ENCODE measurements at regions not wholly inside any gene's neighbourhood (a gene's known extent, or its start where the extent isn't known, plus 50 kb on each side); places are given as distances from the start of the nearest gene placed in this dataset.

GRCh38 chr1:244778344-244778743, 57.1 kb upstream of the COX20 start:
- Histone ChIP-seq H3K27me3 (ENCODE audit: low read length) (no peaks in the 10 kb centered on the region), H2AFZ (ENCODE audit: low read length) (0 out of 2 replicates have a peak overlapping the region, but pooled peaks have one; percentile 1), H3K4me1 (ENCODE audit: insufficient read depth, low read length) (peaks cover 11% of the 10 kb centered on the region), H3K9me3 (ENCODE audit: low read length) (peaks cover 4% of the 10 kb centered on the region; the same call in 1 of the 2 replicates), H3K9me2 (replicated peaks; ENCODE audit: low read length) (no peaks in the 10 kb centered on the region), H3K9ac (ENCODE audit: low read length) (no peak overlapping the region), H4K20me1 (ENCODE audit: low read length) (no peaks in the 10 kb centered on the region), H3K36me3 (ENCODE audit: low read depth, low read length) (no peaks in the 10 kb centered on the region), H3K79me2 (ENCODE audit: low read length) (no peaks in the 10 kb centered on the region), H3K4me2 (ENCODE audit: low read length) (peak overlapping the region; percentile 4; the same call in 1 of the 2 replicates), H3F3A (ENCODE audit: low read length, unreplicated experiment) (no peaks in the 10 kb centered on the region), H3K27ac (ENCODE audit: low read length) (peak overlapping the region; percentile 3; the same call in 1 of the 2 replicates), H3K4me3 (ENCODE audit: low read length) (no peak overlapping the region)
- ChIA-PET CTCF (no interaction called here), POLR2A (ENCODE audit: unreplicated experiment) (no interaction called here)
- BruUV-seq (replicated peaks) = no TSS peak
- intact Hi-C loops (cut with micrococcal nuclease) = loop anchor here (1.0 kb wide), 1 partner anchor 126 kb away; no protein-coding TSS in a partner anchor
- TF ChIP-seq EZH2phosphoT487 (IDR thresholded peaks at IDR 0.05; ENCODE audit: borderline replicate concordance, low read length) (no peak), EZH2 (IDR thresholded peaks at IDR 0.05; ENCODE audit: low read length, unreplicated experiment) (no peak), CTCF (conservative IDR thresholded peaks at IDR 0.05; ENCODE audit: low read depth, low read length) (no peak)
- DNase-seq = peak; percentile 95
- peak; percentile 100 for ATAC-seq

DNA sequence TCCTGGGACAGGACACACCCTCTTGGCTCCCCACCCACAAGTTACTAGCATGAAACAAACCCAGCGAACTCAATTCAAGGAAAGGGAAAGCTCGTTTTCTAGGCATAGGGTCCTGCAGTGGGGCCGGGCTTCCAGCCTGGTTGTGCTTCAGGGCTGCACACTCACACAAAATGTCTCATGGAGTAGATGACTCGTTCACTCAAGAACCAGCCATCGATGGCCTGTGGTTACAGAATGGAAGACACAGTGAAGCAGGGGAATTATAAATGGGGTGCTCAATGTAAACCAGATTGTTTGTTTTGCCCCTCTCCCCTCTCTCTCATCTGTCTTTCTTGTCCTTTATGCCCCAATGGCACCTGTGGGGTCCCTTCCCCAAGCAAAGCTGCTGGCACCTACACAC, 56.0 kb upstream of the COX20 start:
- no peaks in the 10 kb centered on the region for H3K36me3 ChIP-seq (ENCODE audit: low read depth, low read length)
- ChIA-PET CTCF (no interaction called here), POLR2A (ENCODE audit: unreplicated experiment) (no interaction called here)
- BruUV-seq (replicated peaks) = no TSS peak
- peaks cover 11% of the 10 kb centered on the region for H3K4me1 ChIP-seq (ENCODE audit: insufficient read depth, low read length)
- intact Hi-C loops (cut with micrococcal nuclease) = no loop called here
- H3K4me2 ChIP-seq (ENCODE audit: low read length) = no peak overlapping the region
- no peaks in the 10 kb centered on the region for H4K20me1 ChIP-seq (ENCODE audit: low read length)
- TF ChIP-seq CTCF (conservative IDR thresholded peaks at IDR 0.05; ENCODE audit: low read depth, low read length) (no peak), EZH2 (IDR thresholded peaks at IDR 0.05; ENCODE audit: low read length, unreplicated experiment) (no peak), EZH2phosphoT487 (IDR thresholded peaks at IDR 0.05; ENCODE audit: borderline replicate concordance, low read length) (no peak)
- DNase-seq = peak; percentile 18
- H3K79me2 ChIP-seq (ENCODE audit: low read length) = no peaks in the 10 kb centered on the region
- H3F3A ChIP-seq (ENCODE audit: low read length, unreplicated experiment) = no peaks in the 10 kb centered on the region
- peaks cover 4% of the 10 kb centered on the region; the same call in 1 of the 2 replicates for H3K9me3 ChIP-seq (ENCODE audit: low read length)
- H3K9ac ChIP-seq (ENCODE audit: low read length) = no peak overlapping the region
- no peaks in the 10 kb centered on the region for H3K27me3 ChIP-seq (ENCODE audit: low read length)
- no peak for ATAC-seq
- no peak overlapping the region for H3K4me3 ChIP-seq (ENCODE audit: low read length)
- H2AFZ ChIP-seq (ENCODE audit: low read length) = 0 out of 2 replicates have a peak overlapping the region, but pooled peaks have one; percentile 1
- H3K9me2 ChIP-seq (replicated peaks; ENCODE audit: low read length) = no peaks in the 10 kb centered on the region
- no peak overlapping the region for H3K27ac ChIP-seq (ENCODE audit: low read length)

- intact Hi-C loops (cut with micrococcal nuclease) = no loop called here
Measured at GRCh38 chr1:244780311-244780710, 55.1 kb upstream of the COX20 start.

More at GRCh38 chr1:244780311-244780710, 55.1 kb upstream of the COX20 start:
- H3K9ac ChIP-seq (ENCODE audit: low read length) = no peak overlapping the region
- no peaks in the 10 kb centered on the region for H3K36me3 ChIP-seq (ENCODE audit: low read depth, low read length)
- peaks cover 11% of the 10 kb centered on the region for H3K4me1 ChIP-seq (ENCODE audit: insufficient read depth, low read length)
- no peak overlapping the region for H3K27ac ChIP-seq (ENCODE audit: low read length)
- no peak for TF ChIP-seq CTCF (conservative IDR thresholded peaks at IDR 0.05; ENCODE audit: low read depth, low read length)
- TF ChIP-seq EZH2phosphoT487 (IDR thresholded peaks at IDR 0.05; ENCODE audit: borderline replicate concordance, low read length) = no peak
- no peak for TF ChIP-seq EZH2 (IDR thresholded peaks at IDR 0.05; ENCODE audit: low read length, unreplicated experiment)
- H3K4me3 ChIP-seq (ENCODE audit: low read length) = no peak overlapping the region
- DNase-seq (no peak), ATAC-seq (no peak)
- CTCF ChIA-PET = interaction anchor here (0.6 kb wide), 1 partner anchor 23 kb away, joined by 3 read pairs; no protein-coding TSS in a partner anchor
- no peaks in the 10 kb centered on the region for H3K9me3 ChIP-seq (ENCODE audit: low read length)
- no peaks in the 10 kb centered on the region for H3K79me2 ChIP-seq (ENCODE audit: low read length)
- H3F3A ChIP-seq (ENCODE audit: low read length, unreplicated experiment) = no peaks in the 10 kb centered on the region
- H4K20me1 ChIP-seq (ENCODE audit: low read length) = no peaks in the 10 kb centered on the region
- POLR2A ChIA-PET (ENCODE audit: unreplicated experiment) = no interaction called here
- no TSS peak for BruUV-seq (replicated peaks)
- no peak overlapping the region for H3K4me2 ChIP-seq (ENCODE audit: low read length)
- no peaks in the 10 kb centered on the region for H3K27me3 ChIP-seq (ENCODE audit: low read length)
- no peak overlapping the region for H2AFZ ChIP-seq (ENCODE audit: low read length)
- H3K9me2 ChIP-seq (replicated peaks; ENCODE audit: low read length) = no peaks in the 10 kb centered on the region
